Kidney epithelial cell (primary cell): ENCODE measurements at regions not wholly inside any gene's neighbourhood (a gene's known extent, or its start where the extent isn't known, plus 50 kb on each side); places are given as distances from the start of the nearest gene placed in this dataset.

Experiments
- DNase-seq: peaks from one replicate; pipeline ENCODE4 v3.0.0-alpha.2; 2010; ENCODE audit warnings: low read depth
- H3K27me3 ChIP-seq: 2 replicates; pipeline ENCODE4 v1.6.0; 2011; ENCODE audit warnings: low read length; ENCODE audit not compliant: control insufficient read depth, insufficient read depth
- H3K36me3 ChIP-seq: 2 replicates; pipeline ENCODE4 v1.5.1; 2011; ENCODE audit warnings: low read length; ENCODE audit not compliant: control insufficient read depth, insufficient read depth
- H3K4me3 ChIP-seq: 2 replicates; pipeline ENCODE4 v1.5.1; 2011; ENCODE audit warnings: low read depth, mild to moderate bottlenecking, control low read depth, low read length
- TF ChIP-seq, protein P1 (sequence below): IDR thresholded peaks from 2 replicates; pipeline ENCODE4 v1.5.1; 2011; ENCODE audit warnings: mild to moderate bottlenecking, moderate library complexity, low read length, control low read depth, inconsistent platforms; ENCODE audit not compliant: insufficient read depth, poor library complexity, severe bottlenecking

DNA sequence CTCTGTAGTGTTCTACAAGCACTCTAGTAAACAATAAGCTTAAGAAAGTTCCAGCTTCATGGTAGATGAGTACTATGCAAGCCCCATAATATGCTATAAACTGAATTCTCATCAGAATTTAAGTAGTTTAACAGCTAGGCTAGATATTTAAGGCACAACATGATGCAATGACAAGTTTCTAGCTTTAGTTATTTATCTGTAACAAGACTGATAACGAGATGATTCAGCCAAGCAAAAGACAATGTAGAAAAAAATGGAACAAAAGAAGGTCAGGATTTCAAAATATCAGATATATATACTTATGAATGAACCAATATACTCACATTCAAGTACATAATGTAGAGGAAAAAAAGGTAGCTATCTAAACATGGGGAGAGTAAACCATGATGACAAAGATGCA, 61.0 kb upstream of the RERGL start:
- no peaks in the 10 kb centered on the region for H3K27me3 ChIP-seq
- no peak for DNase-seq
- TF ChIP-seq, protein P1, sequence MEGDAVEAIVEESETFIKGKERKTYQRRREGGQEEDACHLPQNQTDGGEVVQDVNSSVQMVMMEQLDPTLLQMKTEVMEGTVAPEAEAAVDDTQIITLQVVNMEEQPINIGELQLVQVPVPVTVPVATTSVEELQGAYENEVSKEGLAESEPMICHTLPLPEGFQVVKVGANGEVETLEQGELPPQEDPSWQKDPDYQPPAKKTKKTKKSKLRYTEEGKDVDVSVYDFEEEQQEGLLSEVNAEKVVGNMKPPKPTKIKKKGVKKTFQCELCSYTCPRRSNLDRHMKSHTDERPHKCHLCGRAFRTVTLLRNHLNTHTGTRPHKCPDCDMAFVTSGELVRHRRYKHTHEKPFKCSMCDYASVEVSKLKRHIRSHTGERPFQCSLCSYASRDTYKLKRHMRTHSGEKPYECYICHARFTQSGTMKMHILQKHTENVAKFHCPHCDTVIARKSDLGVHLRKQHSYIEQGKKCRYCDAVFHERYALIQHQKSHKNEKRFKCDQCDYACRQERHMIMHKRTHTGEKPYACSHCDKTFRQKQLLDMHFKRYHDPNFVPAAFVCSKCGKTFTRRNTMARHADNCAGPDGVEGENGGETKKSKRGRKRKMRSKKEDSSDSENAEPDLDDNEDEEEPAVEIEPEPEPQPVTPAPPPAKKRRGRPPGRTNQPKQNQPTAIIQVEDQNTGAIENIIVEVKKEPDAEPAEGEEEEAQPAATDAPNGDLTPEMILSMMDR = no peak
- no peaks in the 10 kb centered on the region for H3K36me3 ChIP-seq
- H3K4me3 ChIP-seq = no peak overlapping the region

DNA sequence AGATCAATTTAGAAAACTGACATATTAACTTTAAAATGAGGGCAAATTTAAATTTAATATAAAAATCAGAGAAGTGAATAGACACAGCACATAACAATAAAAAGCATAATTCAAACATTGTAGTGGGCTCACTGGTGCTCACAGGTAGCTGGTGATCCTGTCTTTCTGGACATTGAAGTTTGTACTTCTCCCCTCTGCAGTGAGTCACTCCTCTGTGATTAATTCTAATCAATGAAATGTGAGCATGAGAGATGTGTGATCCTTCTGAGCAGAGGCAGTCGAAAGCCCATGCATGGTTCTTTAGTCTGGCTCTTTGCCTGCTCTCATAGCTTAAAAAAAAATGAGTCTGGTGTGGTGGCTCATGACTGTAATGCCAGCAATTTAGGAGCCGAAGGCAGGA, 59.0 kb upstream of the RERGL start:
- Histone ChIP-seq H3K27me3 (no peaks in the 10 kb centered on the region), H3K4me3 (no peak overlapping the region), H3K36me3 (no peaks in the 10 kb centered on the region)
- TF ChIP-seq, protein P1 = no peak
- no peak for DNase-seq

DNA sequence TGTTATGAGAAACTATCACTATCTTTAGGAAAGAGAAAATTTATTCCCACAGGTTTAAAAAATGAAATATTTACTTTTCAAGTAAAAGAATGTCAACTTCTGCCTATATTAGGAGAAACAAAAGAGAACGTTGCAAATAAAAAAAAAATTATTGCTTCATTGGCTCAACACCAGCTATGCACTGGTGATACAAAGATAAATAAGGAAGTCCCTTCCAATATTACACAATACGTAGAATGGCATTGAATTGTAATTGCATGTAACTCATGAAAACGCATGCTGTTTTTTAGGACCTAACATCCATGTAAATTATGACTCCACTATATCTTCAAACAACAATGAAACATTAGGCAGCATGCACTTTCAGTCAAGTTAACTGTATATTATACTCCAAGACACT, 56.4 kb upstream of the RERGL start:
- H3K27me3 ChIP-seq = no peaks in the 10 kb centered on the region
- no peak overlapping the region for H3K4me3 ChIP-seq
- DNase-seq = no peak

DNA sequence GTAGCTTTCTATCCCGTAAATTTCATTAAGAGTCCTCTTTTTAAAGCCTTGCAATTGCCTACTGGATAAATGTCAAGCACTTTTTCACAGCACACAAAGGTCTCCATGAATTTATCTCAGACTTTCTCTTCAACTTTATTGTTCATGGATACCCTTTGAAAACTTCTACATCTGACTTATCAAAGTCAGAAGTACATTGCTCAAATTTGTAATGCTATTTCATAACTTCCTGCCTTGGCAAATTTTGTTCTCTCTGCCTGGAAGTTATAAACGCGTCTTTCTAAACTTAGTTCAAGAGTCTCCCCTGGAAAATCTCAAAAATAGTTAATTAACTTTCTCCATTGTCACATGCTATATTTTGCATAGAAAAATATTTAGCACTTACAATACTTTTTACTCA, 55.9 kb upstream of the RERGL start:
- no peak overlapping the region for H3K4me3 ChIP-seq
- H3K36me3 ChIP-seq = no peaks in the 10 kb centered on the region
- TF ChIP-seq, protein P1 = no peak
- DNase-seq = no peak
- no peaks in the 10 kb centered on the region for H3K27me3 ChIP-seq

More for the DNA sequence above, 56.4 kb upstream of the RERGL start:
- no peaks in the 10 kb centered on the region for H3K36me3 ChIP-seq
- TF ChIP-seq, protein P1 = no peak

DNA sequence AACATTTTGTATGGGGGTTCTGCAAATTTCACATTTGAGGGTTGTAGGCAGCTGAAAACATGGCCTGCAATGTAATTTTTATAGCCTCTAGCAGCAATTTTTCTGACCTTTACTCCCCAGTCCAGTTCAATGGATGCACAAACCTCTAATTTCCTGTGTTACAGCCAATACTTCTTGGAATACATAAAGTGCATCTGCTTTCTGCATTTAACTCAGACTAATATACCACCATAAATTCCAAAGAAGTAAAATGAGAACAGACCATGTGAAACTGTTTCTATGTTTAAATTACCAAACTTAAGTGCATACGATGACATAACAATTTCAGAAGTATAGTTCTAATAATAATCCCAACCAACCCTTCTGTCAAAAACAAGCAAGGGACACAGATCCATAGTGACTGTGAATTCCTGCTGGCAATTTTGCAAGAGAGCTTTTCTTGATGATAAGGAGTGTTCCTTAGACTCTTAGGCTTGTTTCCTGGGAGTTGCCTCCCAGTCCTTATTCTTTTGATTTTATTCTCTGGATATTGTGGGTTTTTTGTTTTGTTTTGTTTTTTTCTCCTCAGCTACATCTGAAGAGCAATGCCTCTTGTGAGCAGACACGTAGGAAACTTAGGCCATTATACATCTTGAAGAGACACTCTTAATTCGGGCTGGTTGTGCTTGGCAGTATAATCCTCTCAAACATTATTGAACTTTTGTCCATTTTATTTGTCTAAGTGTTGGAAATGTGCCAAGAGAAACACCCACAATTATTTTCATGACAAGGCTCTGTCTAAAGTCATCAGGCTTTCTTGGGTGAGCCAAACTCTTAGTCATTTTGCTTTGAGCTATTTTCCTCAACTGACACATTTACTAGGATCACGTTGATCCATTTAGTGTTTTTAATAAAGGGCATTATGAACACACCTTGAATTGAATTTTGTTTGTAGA, 51.3 kb upstream of the RERGL start:
- TF ChIP-seq, protein P1 = no peak
- H3K27me3 ChIP-seq = no peaks in the 10 kb centered on the region
- H3K36me3 ChIP-seq = no peaks in the 10 kb centered on the region
- peak; percentile 32 for DNase-seq
- H3K4me3 ChIP-seq = no peak overlapping the region
